Iris pigment epithelial cell (primary cell): ENCODE measurements at regions not wholly inside any gene's neighbourhood (a gene's known extent, or its start where the extent isn't known, plus 50 kb on each side); places are given as distances from the start of the nearest gene placed in this dataset.
A peak's percentile ranks its signal among the peaks of the same experiment; 100 is the strongest.
"Not testable (repeated sequence)": the region's sequence is repeated elsewhere in the genome, so short reads cannot be mapped to it uniquely, and the experiment has no call there.

Experiments used
- DNase-seq: peaks from one replicate; pipeline ENCODE4 v3.0.0-alpha.2; 2011; ENCODE audit warnings: low read depth

DNA sequence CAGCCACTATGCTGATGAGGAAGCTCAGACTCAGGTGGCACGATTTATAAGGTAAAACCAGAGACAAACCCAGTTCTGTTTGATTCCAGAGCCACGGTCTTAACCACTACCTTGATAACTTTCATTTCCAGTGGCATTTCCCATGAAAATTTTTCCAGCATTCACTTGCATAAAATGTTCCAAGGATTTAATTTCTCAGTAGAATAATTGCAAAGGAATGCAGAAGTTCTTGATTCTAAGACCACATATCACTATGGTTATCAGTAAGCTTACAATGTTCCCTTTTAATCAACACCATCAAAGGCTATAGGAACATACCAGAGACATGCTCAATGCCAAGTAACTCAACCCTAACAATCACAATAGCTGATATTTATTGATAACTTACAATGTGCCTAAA, 306.0 kb upstream of the HS3ST5 start:
- DNase-seq: no peak

DNA sequence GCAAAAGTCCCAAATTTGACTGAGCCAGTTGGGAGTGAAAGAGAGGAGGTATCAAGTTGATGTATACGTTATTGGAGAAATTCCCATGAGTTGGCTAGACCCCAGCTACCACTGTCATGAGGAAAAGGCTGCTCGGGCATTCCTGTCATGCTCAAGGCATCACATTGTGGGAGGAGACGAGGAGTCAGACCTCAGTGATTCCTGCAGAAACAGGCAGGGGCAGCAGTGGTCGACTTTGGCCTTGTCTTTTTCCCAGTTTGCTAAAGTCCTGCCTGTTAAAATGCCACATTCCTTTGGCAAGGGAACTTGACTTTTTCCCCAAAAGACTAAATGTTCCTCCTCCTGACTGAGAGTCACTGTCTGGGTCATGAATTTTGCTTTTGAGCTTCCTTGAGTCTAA, 295.5 kb upstream of the HS3ST5 start:
- DNase-seq: no peak

DNA sequence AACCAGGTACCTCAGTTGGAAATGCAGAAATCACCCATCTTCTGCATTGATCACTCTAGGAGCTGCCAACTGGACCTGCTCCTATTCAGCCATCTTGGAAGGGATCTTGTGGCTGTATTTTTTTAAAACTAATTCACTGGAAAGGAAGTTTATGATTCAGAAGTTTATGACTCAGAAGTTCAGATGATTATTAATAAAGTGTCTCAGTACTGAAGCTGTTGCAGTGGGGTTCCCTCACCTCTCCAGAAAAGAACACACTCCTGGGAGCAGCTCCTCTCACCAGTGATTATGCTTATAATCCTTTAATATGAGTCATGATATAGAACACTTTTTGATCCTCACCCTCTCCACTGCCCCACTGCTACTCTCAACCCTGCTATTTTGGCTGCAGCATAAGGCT, 291.2 kb upstream of the HS3ST5 start:
- peak; percentile 3 for DNase-seq

DNA sequence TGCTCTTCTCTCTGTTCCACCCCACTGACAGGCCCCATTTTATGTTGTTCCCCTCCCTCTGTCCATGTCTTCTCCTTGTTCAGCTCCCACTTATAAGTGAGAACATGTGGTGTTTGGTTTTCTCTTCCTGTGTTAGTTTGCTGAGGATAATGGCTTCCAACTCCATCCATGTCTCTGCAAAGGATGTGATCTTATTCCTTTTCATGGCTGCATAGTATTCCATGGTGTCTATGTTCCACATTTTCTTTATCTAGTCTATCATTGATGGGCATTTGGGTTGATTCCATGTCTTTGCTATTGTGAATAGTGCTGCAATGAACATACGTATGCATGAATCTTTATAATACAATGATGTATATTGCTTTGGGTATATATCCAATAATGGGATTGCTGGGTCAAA, 283.4 kb upstream of the HS3ST5 start:
- not testable (repeated sequence) for DNase-seq

DNA sequence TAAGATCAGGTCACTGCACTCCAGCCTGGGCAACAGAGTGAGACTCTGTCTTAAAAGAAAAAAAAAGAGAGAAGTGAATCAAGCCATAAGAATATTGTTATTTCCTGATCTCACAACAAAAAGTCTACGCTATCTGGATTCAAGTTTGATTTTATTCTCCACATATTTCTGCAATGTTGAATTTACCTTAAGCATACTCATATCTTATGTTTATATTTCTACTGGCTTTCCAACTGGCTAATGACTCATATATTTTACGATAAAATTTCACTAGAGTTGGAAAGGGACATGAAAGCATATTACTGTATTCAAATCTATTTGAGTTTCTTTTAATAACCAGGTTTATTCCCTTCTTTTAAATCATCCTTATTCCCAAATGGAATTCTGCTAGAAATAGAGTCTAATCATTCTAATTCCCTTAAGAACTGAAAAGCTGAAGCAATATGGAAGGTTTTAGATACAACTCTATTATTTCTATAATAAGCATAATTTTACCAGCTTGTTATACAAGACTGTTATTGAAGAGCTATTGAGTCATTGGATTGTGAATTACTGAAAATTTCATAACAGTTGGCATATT, 276.9 kb upstream of the HS3ST5 start:
- DNase-seq: no peak

DNA sequence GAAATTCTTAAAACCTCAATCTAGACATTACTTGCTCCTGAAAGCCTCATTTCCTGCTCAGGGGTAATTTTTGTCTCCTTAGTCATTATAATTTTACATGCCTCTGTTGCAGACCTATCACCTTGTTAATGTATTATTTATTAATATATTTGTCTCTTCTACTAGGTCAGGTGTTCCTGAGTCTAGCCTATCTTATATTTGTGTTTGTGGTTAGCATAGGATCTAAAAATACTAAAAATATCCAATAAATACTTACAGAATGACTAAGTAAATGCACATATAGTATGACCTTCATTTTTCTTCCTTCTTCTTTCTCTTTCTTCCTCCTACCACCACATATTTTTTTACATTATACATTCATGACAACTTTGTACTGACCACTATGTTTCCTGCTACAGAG, 268.9 kb upstream of the HS3ST5 start:
- no peak for DNase-seq

DNA sequence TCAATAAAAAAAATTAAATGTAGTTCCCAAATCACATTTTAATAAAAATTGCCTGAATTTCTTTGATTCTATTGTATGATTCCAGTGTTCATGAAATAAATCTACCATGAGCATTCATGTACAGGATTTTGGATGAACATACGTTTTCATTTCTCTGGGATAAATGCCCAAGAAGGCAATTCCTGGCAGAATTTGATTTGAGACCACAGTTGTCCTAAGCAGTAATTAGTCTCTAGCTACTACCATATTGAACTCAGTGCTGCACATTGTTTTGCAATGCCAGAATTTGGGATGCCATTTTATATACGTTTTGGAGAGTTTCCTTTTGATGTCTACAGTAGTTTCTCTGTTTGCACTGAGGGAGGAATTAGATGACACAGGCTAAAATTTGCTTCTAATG, 265.3 kb upstream of the HS3ST5 start:
- no peak for DNase-seq

DNA sequence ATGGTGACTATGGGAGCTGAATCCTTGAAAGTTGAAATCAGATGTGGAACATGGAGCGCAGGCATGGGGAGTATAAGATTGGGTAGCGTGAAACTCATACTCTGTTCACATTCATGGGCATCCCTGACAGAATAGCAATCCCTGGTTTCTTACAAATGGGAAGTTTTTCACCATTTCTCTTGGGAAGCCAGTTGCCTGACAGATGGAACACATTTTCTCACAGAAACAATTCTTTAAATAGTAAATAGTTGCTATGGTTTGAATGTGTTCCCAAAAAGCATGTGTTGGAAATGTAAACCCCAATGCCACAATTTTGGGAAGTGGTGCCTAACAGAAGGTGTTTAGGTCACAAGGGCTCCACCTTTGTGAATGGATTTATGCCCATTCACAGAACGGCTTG, 262.8 kb upstream of the HS3ST5 start:
- no peak for DNase-seq

DNA sequence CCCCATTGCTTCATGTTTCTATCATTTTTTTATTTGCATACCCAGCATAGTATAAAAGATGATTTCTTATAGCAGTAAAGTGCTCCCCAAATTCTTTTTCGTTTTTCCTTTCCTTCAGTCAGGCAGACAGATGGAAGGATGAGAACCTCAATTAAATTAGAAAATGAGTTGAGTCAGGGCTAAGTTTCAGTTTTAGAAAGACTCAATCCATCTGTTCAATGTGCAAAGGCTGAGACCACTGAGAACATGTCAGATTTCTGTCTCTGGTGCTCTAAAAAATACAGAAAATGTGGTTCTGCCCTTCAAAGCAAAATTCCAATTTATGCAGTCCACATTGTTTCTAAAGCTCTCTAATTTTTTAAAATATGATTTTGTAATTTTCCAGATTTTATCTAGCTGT, 257.6 kb upstream of the HS3ST5 start:
- no peak for DNase-seq

DNA sequence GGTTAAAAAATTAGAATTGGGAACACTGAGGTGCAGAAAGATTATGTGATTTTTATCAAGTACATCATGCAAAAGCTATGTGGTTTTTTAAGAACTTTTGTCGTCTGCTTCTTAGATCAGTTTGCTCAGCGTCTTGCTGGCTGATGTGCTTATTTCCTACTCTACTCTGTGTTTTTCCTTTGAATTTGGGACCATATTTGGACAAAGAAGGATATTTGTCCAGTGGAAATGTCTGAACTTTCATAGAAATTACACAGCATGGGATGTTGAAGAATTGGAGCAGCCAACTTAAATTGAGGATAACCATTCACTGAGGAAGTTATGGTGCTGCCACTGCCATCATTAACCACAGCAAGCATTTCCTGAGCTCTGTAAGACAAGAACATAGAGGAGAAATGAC, 252.8 kb upstream of the HS3ST5 start:
- no peak for DNase-seq

DNA sequence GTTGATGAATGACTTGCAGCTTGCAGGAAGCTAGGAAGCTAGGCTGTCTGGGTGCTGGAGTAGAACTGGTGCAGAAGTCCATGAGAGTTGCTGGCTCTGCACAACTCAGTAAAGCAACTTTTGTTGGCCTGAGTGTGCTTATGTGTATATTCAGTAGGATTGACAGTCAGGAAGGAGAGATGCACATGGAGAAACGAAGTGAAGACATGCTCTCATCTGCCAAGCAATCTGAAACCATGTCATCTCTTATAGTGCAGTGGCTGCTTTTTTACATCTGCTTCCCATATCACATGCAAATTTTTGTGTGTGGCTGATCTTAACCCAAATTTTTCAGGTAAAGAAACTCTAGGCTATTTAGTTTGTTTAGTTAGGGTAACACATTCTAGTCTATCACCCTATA, 252.4 kb upstream of the HS3ST5 start:
- no peak for DNase-seq

DNA sequence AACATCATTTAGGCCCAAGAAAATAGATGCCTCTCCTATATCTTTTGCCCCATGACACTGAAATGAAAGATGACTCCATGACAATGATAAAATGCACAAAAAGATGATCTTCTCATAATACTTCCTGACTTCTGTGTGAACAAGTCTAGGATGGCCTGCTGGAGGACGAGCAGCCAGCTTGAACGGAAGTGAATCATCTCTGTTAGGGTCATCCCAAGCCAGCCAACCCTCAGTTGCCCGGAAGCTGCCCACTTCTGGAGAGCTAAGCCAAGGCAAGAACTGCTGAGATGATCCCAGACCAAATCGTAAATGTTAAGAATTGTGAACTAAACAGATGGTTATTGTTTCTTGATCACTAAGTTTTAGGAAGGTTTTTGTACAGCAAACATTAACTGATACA, 249.7 kb upstream of the HS3ST5 start:
- DNase-seq: no peak

DNA sequence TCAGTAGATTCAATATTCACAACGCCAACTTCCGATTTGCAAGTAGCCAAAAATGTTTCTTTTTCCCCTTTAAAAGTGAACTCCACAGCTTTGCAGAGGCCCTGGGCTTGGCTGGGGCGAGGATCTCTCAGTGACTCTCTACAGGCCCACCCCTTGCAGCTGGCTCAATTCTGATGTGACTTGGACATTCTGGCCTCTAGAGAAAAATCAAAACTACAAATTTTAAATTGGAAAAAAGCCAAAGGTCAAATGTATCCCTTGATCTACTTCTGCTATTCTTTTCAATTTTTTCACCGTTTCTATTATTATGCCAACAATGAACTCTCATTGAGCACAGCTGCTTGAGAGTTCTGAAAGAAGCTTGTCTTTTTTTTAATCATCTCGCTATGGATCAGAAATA, 245.9 kb upstream of the HS3ST5 start:
- no peak for DNase-seq

DNA sequence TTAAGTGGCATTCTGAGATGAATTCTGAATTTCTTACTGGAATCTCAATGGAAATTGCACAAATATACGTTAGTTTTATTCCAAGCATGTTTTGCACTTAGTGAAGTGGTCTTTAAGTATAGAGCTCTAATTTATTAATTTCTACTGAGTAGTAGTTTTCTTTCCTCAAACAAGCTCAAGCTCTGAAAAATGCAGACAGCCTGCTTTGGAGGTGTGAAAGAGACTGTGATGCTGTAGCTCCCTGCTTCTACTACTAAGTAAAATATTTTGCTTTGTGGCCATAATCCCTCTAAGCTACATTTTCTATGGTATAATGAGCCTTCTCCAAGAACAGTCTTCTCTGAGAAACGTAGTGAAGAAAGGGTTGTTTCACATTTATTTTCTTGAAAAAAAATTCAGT, 243.5 kb upstream of the HS3ST5 start:
- no peak for DNase-seq

DNA sequence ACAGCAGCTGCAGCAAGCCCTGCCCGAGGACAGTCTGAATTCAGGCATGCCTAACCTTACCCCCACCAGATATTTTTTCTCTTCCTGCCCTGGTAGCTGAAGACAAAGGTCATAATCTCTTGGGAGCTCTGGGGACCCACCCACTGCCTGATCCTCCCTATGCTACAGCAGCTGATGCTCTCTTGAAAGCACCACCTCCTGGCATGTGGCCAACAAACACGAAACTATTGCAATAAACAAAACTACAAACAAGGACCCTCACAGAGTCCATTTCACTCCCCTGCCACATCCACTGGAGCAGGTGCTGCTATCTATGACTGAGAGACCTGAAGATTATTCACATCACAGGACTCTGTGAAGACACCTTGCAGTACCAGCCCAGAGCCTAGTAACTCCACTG, 238.5 kb upstream of the HS3ST5 start:
- no peak for DNase-seq

DNA sequence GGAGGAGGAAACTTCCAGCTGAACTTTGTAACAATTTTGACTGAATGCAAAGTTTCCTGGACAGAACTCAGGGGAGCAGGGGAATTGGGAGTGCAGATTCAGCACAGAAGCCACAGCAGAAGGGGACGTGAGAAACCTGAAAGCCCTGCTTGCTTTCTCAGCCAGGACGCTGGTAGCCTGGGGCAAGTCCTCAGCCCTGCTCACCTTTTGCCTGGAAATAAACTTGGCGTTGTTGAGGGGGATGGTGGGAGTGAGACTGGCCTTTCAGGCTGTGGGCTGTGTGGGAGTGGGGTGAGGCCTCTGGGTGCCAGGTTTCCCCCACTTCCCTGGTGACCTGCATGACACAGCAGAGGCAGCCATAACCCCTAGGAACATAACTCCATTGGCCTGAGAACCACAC, 238.1 kb upstream of the HS3ST5 start:
- DNase-seq: no peak

DNA sequence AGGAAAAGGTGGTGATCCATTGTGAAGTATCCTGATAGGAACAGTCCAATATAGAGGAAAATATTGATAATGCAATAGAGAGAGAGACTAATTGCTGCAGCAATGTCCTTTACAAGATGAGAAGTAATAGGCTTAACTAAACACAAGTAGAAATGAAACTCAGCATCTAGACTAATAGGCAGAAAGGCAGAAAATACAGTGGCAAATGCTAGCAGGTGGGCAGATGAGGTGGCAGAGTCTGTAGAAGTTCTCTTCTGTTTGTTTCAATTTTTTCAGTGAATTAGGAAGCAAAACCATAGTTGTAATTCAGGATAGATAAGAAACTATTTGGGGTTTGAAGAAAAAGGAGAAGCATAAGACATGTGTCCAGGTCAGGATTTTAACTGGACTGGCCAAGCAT, 236.7 kb upstream of the HS3ST5 start:
- DNase-seq: no peak

DNA sequence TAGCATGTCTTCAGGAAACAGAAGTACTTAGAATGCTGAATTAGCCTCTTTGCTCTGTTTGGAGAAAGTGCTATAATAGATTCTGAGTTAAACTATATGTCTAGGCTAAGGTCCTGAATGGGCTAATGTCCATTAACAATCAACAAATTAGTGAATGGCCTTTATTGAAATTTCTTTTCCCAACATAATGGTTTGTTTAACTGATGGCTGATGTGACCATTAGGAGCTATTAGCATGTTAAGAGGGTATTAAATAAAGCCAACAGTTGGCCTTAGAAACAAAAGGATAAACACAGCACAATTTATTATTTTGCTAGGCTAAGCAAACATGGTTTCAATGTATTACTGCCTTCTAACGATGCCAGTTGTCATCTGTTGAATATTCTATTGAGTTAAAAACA, 234.3 kb upstream of the HS3ST5 start:
- no peak for DNase-seq

DNA sequence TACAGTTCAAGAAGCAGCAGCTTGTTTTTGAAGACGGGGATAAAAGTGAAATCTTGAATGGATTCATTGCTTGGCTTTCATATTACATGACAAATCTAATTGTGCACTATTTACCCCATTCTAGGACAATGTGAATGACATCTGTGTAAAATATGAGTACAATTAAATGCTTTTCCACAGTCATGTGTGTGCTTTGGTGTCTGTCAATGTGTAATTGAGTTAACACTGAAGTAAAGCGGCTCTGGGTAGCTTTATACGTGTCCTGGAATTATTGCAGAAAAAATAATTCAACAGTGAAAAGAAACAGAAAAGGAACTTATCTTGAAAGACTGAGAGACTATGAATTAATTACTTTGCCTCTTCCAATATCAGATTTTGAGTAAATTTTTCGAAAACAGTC, 233.5 kb upstream of the HS3ST5 start:
- DNase-seq: no peak

DNA sequence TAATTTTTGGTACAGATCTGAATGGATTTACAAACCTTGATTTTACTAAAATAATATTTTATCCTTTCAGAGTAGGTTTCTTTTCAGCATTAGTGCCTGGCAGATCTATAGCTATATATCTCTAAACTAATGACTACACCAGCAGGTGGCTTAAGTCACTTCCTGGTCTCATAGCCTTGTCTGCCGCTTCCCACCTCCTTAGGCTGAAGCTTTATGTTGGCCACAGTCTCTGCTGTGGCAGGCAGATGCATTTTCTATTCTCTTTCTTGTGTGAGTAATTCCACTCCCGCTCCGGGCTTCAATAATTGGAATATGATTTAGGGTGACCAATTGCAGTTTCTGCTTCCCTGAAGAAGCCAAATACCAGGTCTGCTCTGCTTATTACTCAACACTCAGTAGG, 226.8 kb upstream of the HS3ST5 start:
- DNase-seq: no peak

DNA sequence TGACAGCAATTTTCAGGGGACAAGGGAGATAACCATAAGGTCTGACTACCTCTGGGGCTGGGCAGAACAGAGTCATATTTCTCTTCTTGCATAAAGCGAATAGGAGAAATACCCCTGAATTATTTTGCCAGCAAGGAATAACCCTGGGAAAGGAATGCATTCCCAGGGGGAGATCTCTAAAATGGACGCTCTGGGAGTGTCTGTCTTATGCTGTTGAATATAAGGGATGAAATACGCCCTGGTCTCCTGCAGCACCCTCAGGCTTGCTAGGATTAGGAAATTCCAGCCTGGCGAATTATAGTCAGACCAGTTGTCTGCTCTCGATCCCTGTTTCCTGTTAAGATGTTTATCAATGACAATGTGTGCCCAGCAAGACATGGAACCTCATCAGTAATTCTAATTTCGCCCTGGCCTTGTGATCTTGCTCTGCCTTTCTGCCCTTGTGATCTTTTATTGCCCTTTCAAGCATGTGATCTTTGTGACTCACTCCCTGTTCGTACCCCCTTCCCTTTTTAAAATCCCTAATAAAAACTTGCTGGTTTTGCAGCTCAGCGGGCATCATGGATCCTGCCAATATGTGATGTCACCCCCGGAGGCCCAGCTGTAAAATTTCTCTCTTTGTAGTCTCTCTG, 221.6 kb upstream of the HS3ST5 start:
- no peak for DNase-seq

DNA sequence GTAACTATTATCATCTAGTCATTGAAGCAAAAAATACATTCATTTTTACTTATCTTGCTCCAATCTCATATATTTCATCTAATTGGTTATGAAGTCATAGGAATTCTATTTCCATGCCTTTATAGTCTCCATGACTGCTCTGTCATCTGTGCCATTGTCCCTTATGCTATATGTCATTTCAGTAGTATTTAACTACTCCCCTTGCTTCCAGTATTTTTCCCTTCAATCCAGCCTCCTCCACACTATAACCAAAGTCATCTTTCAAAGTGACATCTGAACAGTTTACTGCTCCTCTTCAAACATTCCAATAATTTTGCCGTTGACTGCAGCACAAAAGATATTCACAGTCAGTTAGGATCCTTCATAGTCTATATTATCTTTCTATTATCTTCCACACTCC, 216.6 kb upstream of the HS3ST5 start:
- no peak for DNase-seq

DNA sequence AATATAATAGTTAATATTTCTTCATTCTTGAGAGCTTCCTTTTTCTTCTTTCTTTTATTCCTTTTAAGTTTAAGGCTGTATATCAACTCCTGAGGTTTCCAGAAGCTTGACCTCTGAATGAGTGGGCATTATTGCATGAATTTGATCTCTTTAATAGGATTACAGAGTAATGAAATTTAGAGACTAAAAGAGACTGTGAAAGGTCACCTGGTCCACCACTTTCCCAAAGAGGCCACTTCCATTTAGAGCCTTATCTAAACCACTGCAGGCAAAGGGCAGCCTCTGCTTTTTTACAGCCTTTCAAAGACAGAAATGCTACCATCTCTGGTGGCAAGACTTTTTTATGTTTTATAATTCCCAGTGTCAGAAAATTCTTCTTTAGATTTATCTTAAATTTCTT, 215.3 kb upstream of the HS3ST5 start:
- DNase-seq: no peak

DNA sequence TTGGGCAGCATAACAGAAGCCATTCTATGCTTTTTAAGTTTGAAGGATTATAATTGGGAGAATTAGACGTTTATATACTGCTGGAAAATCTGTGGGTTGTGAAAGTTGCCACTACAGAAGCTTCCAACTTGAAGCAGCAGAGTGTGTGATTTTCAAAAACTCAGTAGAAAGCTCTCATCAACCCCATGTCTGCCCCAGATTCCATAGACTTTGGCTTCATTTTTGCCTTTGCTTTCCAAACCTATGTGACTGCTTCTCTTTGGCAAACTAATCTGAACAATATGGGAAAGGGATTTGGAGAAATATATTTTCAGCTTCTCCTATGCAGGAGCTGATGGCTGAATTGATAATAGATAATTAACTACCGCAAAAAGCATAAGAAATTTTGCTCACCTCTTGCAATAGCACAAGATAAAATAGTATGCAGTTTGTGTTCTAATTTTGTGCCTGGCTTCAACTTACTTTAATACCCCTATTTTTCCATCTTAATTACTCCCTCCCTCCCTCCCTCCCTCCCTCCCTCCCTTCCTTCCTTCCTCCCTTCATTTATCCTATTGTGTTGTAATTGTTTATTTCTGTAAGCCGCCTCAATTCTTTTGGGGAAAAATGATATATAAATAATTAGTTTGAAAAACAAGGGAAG, 214.1 kb upstream of the HS3ST5 start:
- no peak for DNase-seq
